Activated gamma-delta T cell treated with Interleukin-2 at 50 U/mL for 16 hours (primary cell): ENCODE measurements at regions not wholly inside any gene's neighbourhood (a gene's known extent, or its start where the extent isn't known, plus 50 kb on each side); places are given as distances from the start of the nearest gene placed in this dataset.
"Not testable (repeated sequence)": the region's sequence is repeated elsewhere in the genome, so short reads cannot be mapped to it uniquely, and the experiment has no call there.

Source experiments
- DNase-seq: peaks from one replicate; pipeline ENCODE4 v3.0.0-alpha.2; 2020

- not testable (repeated sequence) for DNase-seq
Observed at GRCh38 chr9:33740958-33741357, 54.4 kb upstream of the PRSS3 start.

GRCh38 chr9:33742051-33742450 lies 53.3 kb upstream of the PRSS3 start:
- DNase-seq: no peak

GRCh38 chr9:33742519-33742918 lies 52.8 kb upstream of the PRSS3 start:
- DNase-seq: no peak
